ENCODE measurements at regions not wholly inside any gene's neighbourhood (a gene's known extent, or its start where the extent isn't known, plus 50 kb on each side); places are given as distances from the start of the nearest gene placed in this dataset.

DNA sequence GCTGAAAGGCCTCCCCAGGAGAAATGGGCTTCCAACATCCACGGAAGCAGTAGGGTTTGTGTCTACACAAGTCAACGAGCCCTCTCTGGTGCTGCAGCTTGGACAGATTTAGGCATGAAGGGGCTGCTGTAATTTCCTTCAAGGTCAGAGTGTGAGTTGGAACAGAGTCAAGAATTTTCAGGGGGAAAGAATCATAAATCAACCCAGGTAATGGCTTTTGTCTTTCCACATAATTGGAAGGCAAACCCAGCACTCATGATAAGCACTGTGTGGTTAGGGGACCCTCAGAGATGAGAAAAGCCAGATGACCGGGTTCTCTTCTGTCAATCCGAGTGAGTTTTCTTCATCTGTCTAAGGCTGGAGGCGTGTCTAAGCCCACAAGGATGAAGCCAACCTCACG lies 78.6 kb upstream of the MXRA5 start:
- TF ChIP-seq, protein P1, sequence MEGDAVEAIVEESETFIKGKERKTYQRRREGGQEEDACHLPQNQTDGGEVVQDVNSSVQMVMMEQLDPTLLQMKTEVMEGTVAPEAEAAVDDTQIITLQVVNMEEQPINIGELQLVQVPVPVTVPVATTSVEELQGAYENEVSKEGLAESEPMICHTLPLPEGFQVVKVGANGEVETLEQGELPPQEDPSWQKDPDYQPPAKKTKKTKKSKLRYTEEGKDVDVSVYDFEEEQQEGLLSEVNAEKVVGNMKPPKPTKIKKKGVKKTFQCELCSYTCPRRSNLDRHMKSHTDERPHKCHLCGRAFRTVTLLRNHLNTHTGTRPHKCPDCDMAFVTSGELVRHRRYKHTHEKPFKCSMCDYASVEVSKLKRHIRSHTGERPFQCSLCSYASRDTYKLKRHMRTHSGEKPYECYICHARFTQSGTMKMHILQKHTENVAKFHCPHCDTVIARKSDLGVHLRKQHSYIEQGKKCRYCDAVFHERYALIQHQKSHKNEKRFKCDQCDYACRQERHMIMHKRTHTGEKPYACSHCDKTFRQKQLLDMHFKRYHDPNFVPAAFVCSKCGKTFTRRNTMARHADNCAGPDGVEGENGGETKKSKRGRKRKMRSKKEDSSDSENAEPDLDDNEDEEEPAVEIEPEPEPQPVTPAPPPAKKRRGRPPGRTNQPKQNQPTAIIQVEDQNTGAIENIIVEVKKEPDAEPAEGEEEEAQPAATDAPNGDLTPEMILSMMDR (conservative IDR thresholded peaks at IDR 0.05; ENCODE audit: low read length), result no peak
- TF ChIP-seq EZH2phosphoT487 (IDR thresholded peaks at IDR 0.05; ENCODE audit: borderline replicate concordance, low read depth, low read length), result no peak

All from OCI-LY7 (cell line).